Liver (tissue), 3 donors: ENCODE measurements at regions not wholly inside any gene's neighbourhood (a gene's known extent, or its start where the extent isn't known, plus 50 kb on each side); places are given as distances from the start of the nearest gene placed in this dataset.

Experiments used
- GABPA ChIP-seq, 2 donors: IDR thresholded peaks in 1 of 2; conservative IDR thresholded peaks in 1 of 2; 2 replicates each; pipeline ENCODE4 v1.6.1; 2016; ENCODE audit warnings: antibody characterized with exemption in 2 of 2, mild to moderate bottlenecking in 1 of 2, moderate library complexity in 1 of 2
- RAD21 ChIP-seq, 2 donors: IDR thresholded peaks; 2 replicates each; pipeline ENCODE4 v1.6.1; 2016; ENCODE audit warnings: antibody characterized with exemption in 2 of 2, mild to moderate bottlenecking in 2 of 2
- YY1 ChIP-seq: IDR thresholded peaks from 2 replicates; pipeline ENCODE4 v1.6.1; 2016; ENCODE audit warnings: antibody characterized with exemption, mild to moderate bottlenecking
- TF ChIP-seq, protein P1 (sequence below): fragments of 150-350 bp; IDR thresholded peaks from 2 replicates; pipeline ENCODE4 v1.5.1; 2017; ENCODE audit warnings: improper control_type of control experiment, low read depth, low read length; ENCODE audit not compliant: missing input control
- TF ChIP-seq, protein P2 (sequence below): IDR thresholded peaks from 2 replicates; pipeline ENCODE4 v1.6.1; 2016; ENCODE audit warnings: antibody characterized with exemption, mild to moderate bottlenecking
- TF ChIP-seq, protein P3 (sequence below): IDR thresholded peaks from 2 replicates; pipeline ENCODE4 v1.6.1; 2016; ENCODE audit warnings: antibody characterized with exemption
- donor health status: healthy.
- donor health status: healthy.

DNA sequence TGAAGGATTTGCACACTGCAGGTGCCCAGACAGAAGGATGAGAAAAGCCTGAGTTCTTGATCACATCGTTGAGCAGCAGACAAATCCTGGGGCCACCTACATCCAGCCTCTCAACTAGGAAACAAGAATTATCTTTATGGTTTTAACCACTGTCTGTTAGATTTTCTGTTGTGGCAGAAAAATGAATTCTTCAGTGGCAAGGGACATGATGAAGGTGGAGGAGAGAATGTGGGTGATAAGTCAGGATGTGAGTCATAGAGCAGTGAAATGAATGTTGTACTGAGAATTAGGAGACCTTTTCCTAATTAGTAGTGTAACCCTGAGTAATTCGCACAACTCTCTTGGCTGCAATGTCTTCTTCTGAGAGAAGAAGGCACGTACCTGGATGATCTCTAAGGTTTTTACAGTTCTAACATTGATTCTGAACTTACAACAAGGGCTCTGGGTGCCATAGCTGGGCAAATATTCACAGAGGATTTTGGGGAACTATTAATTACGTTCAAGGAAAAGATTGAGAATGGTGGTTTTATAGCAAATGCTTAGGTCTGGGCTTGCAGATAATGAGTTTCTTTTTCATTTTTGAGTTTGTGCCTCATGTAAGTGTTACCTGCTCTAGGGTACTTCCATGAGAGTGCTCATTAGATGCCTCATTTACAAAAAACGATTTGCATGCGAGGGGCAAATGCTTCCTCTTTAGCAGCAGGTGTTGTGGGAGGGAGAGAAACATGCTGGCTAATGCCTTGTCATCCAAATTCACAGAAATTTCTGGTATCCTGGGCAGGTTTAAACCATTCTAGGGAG lies 111.0 kb upstream of the KL start:
- TF ChIP-seq YY1 (no peak), RAD21 (IDR thresholded peaks at IDR 0.05) (no peak), GABPA (IDR thresholded peaks at IDR 0.05 in 1 of 2, conservative IDR thresholded peaks at IDR 0.05 in 1 of 2) (no peak)
- TF ChIP-seq, protein P1, sequence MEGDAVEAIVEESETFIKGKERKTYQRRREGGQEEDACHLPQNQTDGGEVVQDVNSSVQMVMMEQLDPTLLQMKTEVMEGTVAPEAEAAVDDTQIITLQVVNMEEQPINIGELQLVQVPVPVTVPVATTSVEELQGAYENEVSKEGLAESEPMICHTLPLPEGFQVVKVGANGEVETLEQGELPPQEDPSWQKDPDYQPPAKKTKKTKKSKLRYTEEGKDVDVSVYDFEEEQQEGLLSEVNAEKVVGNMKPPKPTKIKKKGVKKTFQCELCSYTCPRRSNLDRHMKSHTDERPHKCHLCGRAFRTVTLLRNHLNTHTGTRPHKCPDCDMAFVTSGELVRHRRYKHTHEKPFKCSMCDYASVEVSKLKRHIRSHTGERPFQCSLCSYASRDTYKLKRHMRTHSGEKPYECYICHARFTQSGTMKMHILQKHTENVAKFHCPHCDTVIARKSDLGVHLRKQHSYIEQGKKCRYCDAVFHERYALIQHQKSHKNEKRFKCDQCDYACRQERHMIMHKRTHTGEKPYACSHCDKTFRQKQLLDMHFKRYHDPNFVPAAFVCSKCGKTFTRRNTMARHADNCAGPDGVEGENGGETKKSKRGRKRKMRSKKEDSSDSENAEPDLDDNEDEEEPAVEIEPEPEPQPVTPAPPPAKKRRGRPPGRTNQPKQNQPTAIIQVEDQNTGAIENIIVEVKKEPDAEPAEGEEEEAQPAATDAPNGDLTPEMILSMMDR: no peak
- TF ChIP-seq, protein P2, sequence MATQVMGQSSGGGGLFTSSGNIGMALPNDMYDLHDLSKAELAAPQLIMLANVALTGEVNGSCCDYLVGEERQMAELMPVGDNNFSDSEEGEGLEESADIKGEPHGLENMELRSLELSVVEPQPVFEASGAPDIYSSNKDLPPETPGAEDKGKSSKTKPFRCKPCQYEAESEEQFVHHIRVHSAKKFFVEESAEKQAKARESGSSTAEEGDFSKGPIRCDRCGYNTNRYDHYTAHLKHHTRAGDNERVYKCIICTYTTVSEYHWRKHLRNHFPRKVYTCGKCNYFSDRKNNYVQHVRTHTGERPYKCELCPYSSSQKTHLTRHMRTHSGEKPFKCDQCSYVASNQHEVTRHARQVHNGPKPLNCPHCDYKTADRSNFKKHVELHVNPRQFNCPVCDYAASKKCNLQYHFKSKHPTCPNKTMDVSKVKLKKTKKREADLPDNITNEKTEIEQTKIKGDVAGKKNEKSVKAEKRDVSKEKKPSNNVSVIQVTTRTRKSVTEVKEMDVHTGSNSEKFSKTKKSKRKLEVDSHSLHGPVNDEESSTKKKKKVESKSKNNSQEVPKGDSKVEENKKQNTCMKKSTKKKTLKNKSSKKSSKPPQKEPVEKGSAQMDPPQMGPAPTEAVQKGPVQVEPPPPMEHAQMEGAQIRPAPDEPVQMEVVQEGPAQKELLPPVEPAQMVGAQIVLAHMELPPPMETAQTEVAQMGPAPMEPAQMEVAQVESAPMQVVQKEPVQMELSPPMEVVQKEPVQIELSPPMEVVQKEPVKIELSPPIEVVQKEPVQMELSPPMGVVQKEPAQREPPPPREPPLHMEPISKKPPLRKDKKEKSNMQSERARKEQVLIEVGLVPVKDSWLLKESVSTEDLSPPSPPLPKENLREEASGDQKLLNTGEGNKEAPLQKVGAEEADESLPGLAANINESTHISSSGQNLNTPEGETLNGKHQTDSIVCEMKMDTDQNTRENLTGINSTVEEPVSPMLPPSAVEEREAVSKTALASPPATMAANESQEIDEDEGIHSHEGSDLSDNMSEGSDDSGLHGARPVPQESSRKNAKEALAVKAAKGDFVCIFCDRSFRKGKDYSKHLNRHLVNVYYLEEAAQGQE: no peak
- TF ChIP-seq, protein P3, sequence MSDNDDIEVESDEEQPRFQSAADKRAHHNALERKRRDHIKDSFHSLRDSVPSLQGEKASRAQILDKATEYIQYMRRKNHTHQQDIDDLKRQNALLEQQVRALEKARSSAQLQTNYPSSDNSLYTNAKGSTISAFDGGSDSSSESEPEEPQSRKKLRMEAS: no peak
